Colonic mucosa (tissue), 4 donors: ENCODE measurements at regions not wholly inside any gene's neighbourhood (a gene's known extent, or its start where the extent isn't known, plus 50 kb on each side); places are given as distances from the start of the nearest gene placed in this dataset.

ENCODE experiments used
- DNase-seq: peaks from one replicate; pipeline ENCODE4 v3.0.0-alpha.2; 2020
- H3K27ac ChIP-seq: fragments of 200-600 bp; one replicate; pipeline ENCODE4 v1.8.0; 2021
- H3K27me3 ChIP-seq: fragments of 200-600 bp; one replicate; pipeline ENCODE4 v1.8.0; 2021
- H3K36me3 ChIP-seq: fragments of 200-600 bp; one replicate; pipeline ENCODE4 v1.8.0; 2021
- H3K4me1 ChIP-seq: fragments of 200-600 bp; one replicate; pipeline ENCODE4 v1.8.0; 2021; ENCODE audit warnings: mild to moderate bottlenecking
- H3K4me3 ChIP-seq: fragments of 200-600 bp; one replicate; pipeline ENCODE4 v1.8.0; 2021
- H3K9ac ChIP-seq, 2 donors: one replicate each; pipeline ENCODE4 v1.7.0; 2013; ENCODE audit warnings: control low read depth in 2 of 2, low read depth in 2 of 2, low read length in 2 of 2
- H3K9me3 ChIP-seq: fragments of 200-600 bp; one replicate; pipeline ENCODE4 v1.8.0; 2021
- intact Hi-C: fragments of 100-400 bp; cut with DNase I; formaldehyde crosslinking; loops from one replicate; pipeline ENCODE4 v1.14.1; 2022
- TF ChIP-seq, protein P1 (sequence below): fragments of 200-600 bp; IDR thresholded peaks from one replicate; pipeline ENCODE4 v1.8.0; 2022; ENCODE audit warnings: antibody characterized with exemption, mild to moderate bottlenecking
- donor health status: healthy.
- donor health status: DM: no; HTN: no; CAD: no.
- donor health status: DM: no; HTN: no; CAD: no.

GRCh38 chr1:182139496-182139895 lies 78.0 kb upstream of the ZNF648 start:
- H3K27ac ChIP-seq: no peak overlapping the region
- intact Hi-C loops: no loop called here
- TF ChIP-seq, protein P1, sequence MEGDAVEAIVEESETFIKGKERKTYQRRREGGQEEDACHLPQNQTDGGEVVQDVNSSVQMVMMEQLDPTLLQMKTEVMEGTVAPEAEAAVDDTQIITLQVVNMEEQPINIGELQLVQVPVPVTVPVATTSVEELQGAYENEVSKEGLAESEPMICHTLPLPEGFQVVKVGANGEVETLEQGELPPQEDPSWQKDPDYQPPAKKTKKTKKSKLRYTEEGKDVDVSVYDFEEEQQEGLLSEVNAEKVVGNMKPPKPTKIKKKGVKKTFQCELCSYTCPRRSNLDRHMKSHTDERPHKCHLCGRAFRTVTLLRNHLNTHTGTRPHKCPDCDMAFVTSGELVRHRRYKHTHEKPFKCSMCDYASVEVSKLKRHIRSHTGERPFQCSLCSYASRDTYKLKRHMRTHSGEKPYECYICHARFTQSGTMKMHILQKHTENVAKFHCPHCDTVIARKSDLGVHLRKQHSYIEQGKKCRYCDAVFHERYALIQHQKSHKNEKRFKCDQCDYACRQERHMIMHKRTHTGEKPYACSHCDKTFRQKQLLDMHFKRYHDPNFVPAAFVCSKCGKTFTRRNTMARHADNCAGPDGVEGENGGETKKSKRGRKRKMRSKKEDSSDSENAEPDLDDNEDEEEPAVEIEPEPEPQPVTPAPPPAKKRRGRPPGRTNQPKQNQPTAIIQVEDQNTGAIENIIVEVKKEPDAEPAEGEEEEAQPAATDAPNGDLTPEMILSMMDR: no peak

GRCh38 chr1:182137546-182137945 lies 76.0 kb upstream of the ZNF648 start:
- Histone ChIP-seq H3K27ac (no peak overlapping the region), H3K27me3 (no peaks in the 10 kb centered on the region), H3K9me3 (no peaks in the 10 kb centered on the region), H3K36me3 (no peaks in the 10 kb centered on the region), H3K9ac (no peak overlapping the region), H3K4me1 (no peaks in the 10 kb centered on the region), H3K4me3 (no peak overlapping the region)
- no peak for DNase-seq
- TF ChIP-seq, protein P1: no peak
- intact Hi-C loops: no loop called here

More at GRCh38 chr1:182139496-182139895, 78.0 kb upstream of the ZNF648 start:
- Histone ChIP-seq H3K4me3 (no peak overlapping the region), H3K9me3 (no peaks in the 10 kb centered on the region), H3K36me3 (no peaks in the 10 kb centered on the region), H3K27me3 (no peaks in the 10 kb centered on the region), H3K4me1 (peaks cover 11% of the 10 kb centered on the region), H3K9ac (no peak overlapping the region)
- DNase-seq: no peak

GRCh38 chr1:182135946-182136345 lies 74.4 kb upstream of the ZNF648 start:
- intact Hi-C loops: no loop called here
- TF ChIP-seq, protein P1: no peak

GRCh38 chr1:182134257-182134656 lies 72.7 kb upstream of the ZNF648 start:
- no peaks in the 10 kb centered on the region for H3K4me1 ChIP-seq
- no peaks in the 10 kb centered on the region for H3K9me3 ChIP-seq
- H3K27me3 ChIP-seq: no peaks in the 10 kb centered on the region
- intact Hi-C loops: no loop called here
- H3K36me3 ChIP-seq: no peaks in the 10 kb centered on the region
- no peak overlapping the region for H3K27ac ChIP-seq
- DNase-seq: no peak
- no peak overlapping the region for H3K9ac ChIP-seq
- H3K4me3 ChIP-seq: no peak overlapping the region
- TF ChIP-seq, protein P1: no peak

More at GRCh38 chr1:182135946-182136345, 74.4 kb upstream of the ZNF648 start:
- Histone ChIP-seq H3K4me3 (no peak overlapping the region), H3K27ac (no peak overlapping the region), H3K27me3 (no peaks in the 10 kb centered on the region), H3K36me3 (no peaks in the 10 kb centered on the region), H3K4me1 (no peaks in the 10 kb centered on the region), H3K9ac (no peak overlapping the region), H3K9me3 (no peaks in the 10 kb centered on the region)
- DNase-seq: no peak

- no peaks in the 10 kb centered on the region for H3K36me3 ChIP-seq
- no peak overlapping the region for H3K9ac ChIP-seq
- H3K27me3 ChIP-seq: no peaks in the 10 kb centered on the region
- TF ChIP-seq, protein P1: no peak
- no peaks in the 10 kb centered on the region for H3K4me1 ChIP-seq
- H3K9me3 ChIP-seq: no peaks in the 10 kb centered on the region
- intact Hi-C loops: no loop called here
- no peak overlapping the region for H3K27ac ChIP-seq
- no peak for DNase-seq
- H3K4me3 ChIP-seq: no peak overlapping the region
These were observed 71.7 kb upstream of the ZNF648 start for GRCh38 chr1:182133181-182133580.

DNA sequence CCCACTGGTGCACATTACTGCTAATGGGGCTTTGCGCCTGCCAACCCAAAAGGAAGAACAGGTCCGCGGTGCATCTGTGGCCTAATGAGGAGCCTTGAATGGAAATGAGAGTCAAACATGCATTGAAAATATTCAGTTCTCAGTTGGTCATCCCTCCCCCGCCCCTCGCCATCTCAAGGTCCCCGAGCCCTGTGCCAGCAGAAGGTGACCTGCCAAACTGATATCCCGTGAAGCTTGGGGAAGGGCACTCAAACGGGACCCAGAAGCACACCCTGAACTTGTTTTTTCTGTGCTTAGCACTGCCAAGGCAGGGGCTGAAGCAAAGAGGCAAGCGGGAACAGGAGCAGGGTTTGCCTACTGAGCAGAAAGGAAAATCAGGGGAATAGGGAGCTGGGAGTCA lies 67.9 kb upstream of the ZNF648 start:
- Histone ChIP-seq H3K36me3 (no peaks in the 10 kb centered on the region), H3K9me3 (no peaks in the 10 kb centered on the region), H3K4me3 (no peak overlapping the region), H3K9ac (no peak overlapping the region), H3K27me3 (no peaks in the 10 kb centered on the region), H3K4me1 (no peaks in the 10 kb centered on the region), H3K27ac (no peak overlapping the region)
- intact Hi-C loops: no loop called here
- TF ChIP-seq, protein P1: no peak
- DNase-seq: no peak
